ENCODE measurements at regions not wholly inside any gene's neighbourhood (a gene's known extent, or its start where the extent isn't known, plus 50 kb on each side); places are given as distances from the start of the nearest gene placed in this dataset.

GRCh38 chr1:239049571-239049970 lies 336.8 kb upstream of the CHRM3 start:
- no peak for TF ChIP-seq POLR2A (IDR thresholded peaks at IDR 0.05; ENCODE audit: low read depth, low read length)
- no peak for TF ChIP-seq CTCF (IDR thresholded peaks at IDR 0.05; ENCODE audit: extremely low read depth in 1 of 2, insufficient read depth in 1 of 2, low read depth in 1 of 2, low read length in 2 of 2)
- TF ChIP-seq MAX (IDR thresholded peaks at IDR 0.05; ENCODE audit: insufficient read depth, insufficient read length), result no peak
- TF ChIP-seq POLR2AphosphoS5 (IDR thresholded peaks at IDR 0.05; ENCODE audit: insufficient read depth, low read depth, low read length), result no peak
- no peak for TF ChIP-seq MYC (IDR thresholded peaks at IDR 0.05; ENCODE audit: low read depth, low read length)

Measured in endothelial cell of umbilical vein (primary cell).